ENCODE measurements at regions not wholly inside any gene's neighbourhood (a gene's known extent, or its start where the extent isn't known, plus 50 kb on each side); places are given as distances from the start of the nearest gene placed in this dataset.

GRCh38 chr2:155517362-155517761 lies 815.2 kb downstream of the NR4A2 start:
- TF ChIP-seq, protein P1, sequence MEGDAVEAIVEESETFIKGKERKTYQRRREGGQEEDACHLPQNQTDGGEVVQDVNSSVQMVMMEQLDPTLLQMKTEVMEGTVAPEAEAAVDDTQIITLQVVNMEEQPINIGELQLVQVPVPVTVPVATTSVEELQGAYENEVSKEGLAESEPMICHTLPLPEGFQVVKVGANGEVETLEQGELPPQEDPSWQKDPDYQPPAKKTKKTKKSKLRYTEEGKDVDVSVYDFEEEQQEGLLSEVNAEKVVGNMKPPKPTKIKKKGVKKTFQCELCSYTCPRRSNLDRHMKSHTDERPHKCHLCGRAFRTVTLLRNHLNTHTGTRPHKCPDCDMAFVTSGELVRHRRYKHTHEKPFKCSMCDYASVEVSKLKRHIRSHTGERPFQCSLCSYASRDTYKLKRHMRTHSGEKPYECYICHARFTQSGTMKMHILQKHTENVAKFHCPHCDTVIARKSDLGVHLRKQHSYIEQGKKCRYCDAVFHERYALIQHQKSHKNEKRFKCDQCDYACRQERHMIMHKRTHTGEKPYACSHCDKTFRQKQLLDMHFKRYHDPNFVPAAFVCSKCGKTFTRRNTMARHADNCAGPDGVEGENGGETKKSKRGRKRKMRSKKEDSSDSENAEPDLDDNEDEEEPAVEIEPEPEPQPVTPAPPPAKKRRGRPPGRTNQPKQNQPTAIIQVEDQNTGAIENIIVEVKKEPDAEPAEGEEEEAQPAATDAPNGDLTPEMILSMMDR (IDR thresholded peaks at IDR 0.05): no peak
- no peak for TF ChIP-seq ZFX (IDR thresholded peaks at IDR 0.05; ENCODE audit: borderline replicate concordance)
